H9 (cell line): ENCODE measurements at regions not wholly inside any gene's neighbourhood (a gene's known extent, or its start where the extent isn't known, plus 50 kb on each side); places are given as distances from the start of the nearest gene placed in this dataset.

Experiments
- DNase-seq: peaks from one replicate; pipeline ENCODE4 v3.0.0-alpha.2; 2017
- H2AFZ ChIP-seq: one replicate; pipeline ENCODE4 v1.6.1; 2013; ENCODE audit warnings: mild to moderate bottlenecking, low read length, control low read depth, moderate library complexity
- H2AK5ac ChIP-seq: 2 replicates; pipeline ENCODE4 v1.6.1; 2013; ENCODE audit warnings: low read length, control low read depth, mixed read lengths; ENCODE audit not compliant: insufficient read length
- H2BK120ac ChIP-seq: one replicate; pipeline ENCODE4 v1.6.1; 2013; ENCODE audit warnings: low read depth, mild to moderate bottlenecking, low read length, control low read depth, inconsistent platforms; ENCODE audit not compliant: poor library complexity, severe bottlenecking
- H2BK12ac ChIP-seq: 2 replicates; pipeline ENCODE4 v1.6.1; 2013; ENCODE audit warnings: low read length, control low read depth, mixed read lengths, low read depth; ENCODE audit not compliant: insufficient read length
- H2BK15ac ChIP-seq: 2 replicates; pipeline ENCODE4 v1.6.1; 2013; ENCODE audit warnings: low read depth, low read length, control low read depth
- H2BK20ac ChIP-seq: one replicate; pipeline ENCODE4 v1.6.1; 2013; ENCODE audit warnings: low read depth, mild to moderate bottlenecking, low read length, control low read depth, inconsistent platforms; ENCODE audit not compliant: poor library complexity, severe bottlenecking
- H2BK5ac ChIP-seq: 2 replicates; pipeline ENCODE4 v1.6.1; 2013; ENCODE audit warnings: low read length, control low read depth, mixed read lengths; ENCODE audit not compliant: insufficient read length
- H3K14ac ChIP-seq: 2 replicates; pipeline ENCODE4 v1.6.1; 2013; ENCODE audit warnings: low read length, control low read depth; ENCODE audit not compliant: insufficient read depth
- H3K18ac ChIP-seq: 2 replicates; pipeline ENCODE4 v1.6.1; 2013; ENCODE audit warnings: low read depth, mild to moderate bottlenecking, mixed read lengths, low read length, control low read depth; ENCODE audit not compliant: insufficient read length
- H3K23ac ChIP-seq: 2 replicates; pipeline ENCODE4 v1.6.1; 2013; ENCODE audit warnings: low read length, control low read depth, mixed read lengths, low read depth; ENCODE audit not compliant: insufficient read length
- H3K23me2 ChIP-seq: 2 replicates; pipeline ENCODE4 v1.6.1; 2013; ENCODE audit warnings: low read depth, mild to moderate bottlenecking, mixed read lengths, low read length, control low read depth; ENCODE audit not compliant: insufficient read length, poor library complexity, severe bottlenecking
- H3K27ac ChIP-seq: 2 replicates; pipeline ENCODE4 v1.5.1; 2013; ENCODE audit warnings: low read length, control low read depth, mixed read lengths, low read depth; ENCODE audit not compliant: insufficient read length
- H3K27me3 ChIP-seq: 2 replicates; pipeline ENCODE4 v1.6.1; 2013; ENCODE audit warnings: low read length, control low read depth, inconsistent platforms; ENCODE audit not compliant: insufficient read depth
- H3K4ac ChIP-seq: 2 replicates; pipeline ENCODE4 v1.6.1; 2013; ENCODE audit warnings: low read depth, mild to moderate bottlenecking, control low read depth, inconsistent platforms, low read length, moderate library complexity
- H3K4me1 ChIP-seq: 2 replicates; pipeline ENCODE4 v1.6.1; 2013; ENCODE audit warnings: low read length, control low read depth, inconsistent platforms; ENCODE audit not compliant: insufficient read depth
- H3K4me2 ChIP-seq: 2 replicates; pipeline ENCODE4 v1.6.1; 2013; ENCODE audit warnings: low read length, control low read depth, mixed read lengths; ENCODE audit not compliant: insufficient read length, insufficient read depth
- H3K56ac ChIP-seq: 2 replicates; pipeline ENCODE4 v1.6.1; 2013; ENCODE audit warnings: low read depth, mild to moderate bottlenecking, mixed read lengths, low read length, control low read depth; ENCODE audit not compliant: insufficient read length
- H3K79me1 ChIP-seq: 2 replicates; pipeline ENCODE4 v1.6.1; 2013; ENCODE audit warnings: low read depth, mild to moderate bottlenecking, moderate library complexity, low read length, control low read depth, inconsistent platforms; ENCODE audit not compliant: insufficient read depth, poor library complexity, severe bottlenecking
- H3K79me2 ChIP-seq: 2 replicates; pipeline ENCODE4 v1.6.1; 2013; ENCODE audit warnings: low read length, control low read depth, inconsistent platforms; ENCODE audit not compliant: insufficient read depth
- H3K9ac ChIP-seq: 2 replicates; pipeline ENCODE4 v1.6.1; 2013; ENCODE audit warnings: low read length, control low read depth, mixed read lengths; ENCODE audit not compliant: insufficient read length; ENCODE audit errors: extremely low read depth
- H3K9me3 ChIP-seq: one replicate; pipeline ENCODE4 v1.6.1; 2013; ENCODE audit warnings: low read depth, low read length, inconsistent platforms; ENCODE audit not compliant: control insufficient read depth
- H3T11ph ChIP-seq: one replicate; pipeline ENCODE4 v1.6.1; 2013; ENCODE audit warnings: mild to moderate bottlenecking, low read length, control low read depth, inconsistent platforms
- H4K20me1 ChIP-seq: one replicate; pipeline ENCODE4 v1.6.1; 2013; ENCODE audit not compliant: control insufficient read depth, insufficient read length, insufficient read depth
- H4K5ac ChIP-seq: 2 replicates; pipeline ENCODE4 v1.6.1; 2013; ENCODE audit warnings: low read depth, mild to moderate bottlenecking, mixed read lengths, low read length, control low read depth; ENCODE audit not compliant: insufficient read length
- H4K8ac ChIP-seq: replicated peaks from 2 replicates; pipeline ENCODE4 v1.6.1; 2013; ENCODE audit warnings: low read length, control low read depth, mixed read lengths, low read depth; ENCODE audit not compliant: insufficient read length
- H4K91ac ChIP-seq: 2 replicates; pipeline ENCODE4 v1.6.1; 2013; ENCODE audit warnings: low read depth, mild to moderate bottlenecking, moderate library complexity, mixed read lengths, low read length, control low read depth; ENCODE audit not compliant: insufficient read length
- H3K27ac Mint-ChIP-seq, 3 experiments: 2 replicates in 2 of 3; 3 replicates in 1 of 3; pipeline ENCODE4 v1.8.0; 2020 to 2021; ENCODE audit warnings: mixed read lengths in 3 of 3, mild to moderate bottlenecking in 1 of 3, moderate library complexity in 1 of 3
- H3K27me3 Mint-ChIP-seq: 2 replicates; pipeline ENCODE4 v1.8.0; 2021; ENCODE audit warnings: low read depth, mild to moderate bottlenecking, moderate library complexity, mixed read lengths
- H3K36me3 Mint-ChIP-seq, 3 experiments: 2 replicates in 2 of 3; 3 replicates in 1 of 3; pipeline ENCODE4 v1.8.0; 2020 to 2021; ENCODE audit warnings: low read depth in 3 of 3, mixed read lengths in 3 of 3; ENCODE audit not compliant: insufficient read depth in 1 of 3
- H3K4me1 Mint-ChIP-seq, 2 experiments: 2 replicates each; pipeline ENCODE4 v1.8.0; 2020; ENCODE audit warnings: mixed read lengths in 2 of 2
- H3K4me3 Mint-ChIP-seq, 2 experiments: 2 replicates in 1 of 2; 3 replicates in 1 of 2; pipeline ENCODE4 v1.8.0; 2020 to 2021; ENCODE audit warnings: mild to moderate bottlenecking in 2 of 2, mixed read lengths in 2 of 2, moderate library complexity in 1 of 2
- H3K9me3 Mint-ChIP-seq, 2 experiments: 2 replicates in 1 of 2; 3 replicates in 1 of 2; pipeline ENCODE4 v1.8.0; 2020; ENCODE audit warnings: mild to moderate bottlenecking in 2 of 2, mixed read lengths in 2 of 2, moderate library complexity in 1 of 2
- whole genome bisulfite sequencing: extraction: QIAGEN DNeasy Blood & Tissue Kit; methylation state at CpG from one replicate; pipeline ENCODE4 v1.1.7; 2013; ENCODE audit warnings: missing lambda C conversion rate, low lambda C conversion rate, mixed read lengths; ENCODE audit not compliant: insufficient read length; ENCODE audit errors: extremely low coverage; 5-methylcytosine and 5-hydroxymethylcytosine counted together
- TF ChIP-seq, protein P1 (sequence below): fragments of 200-600 bp; sonication (generic); conservative IDR thresholded peaks from 3 replicates; pipeline ENCODE4 v1.8.0; 2021; ENCODE audit warnings: antibody characterized with exemption, mild to moderate bottlenecking

DNA sequence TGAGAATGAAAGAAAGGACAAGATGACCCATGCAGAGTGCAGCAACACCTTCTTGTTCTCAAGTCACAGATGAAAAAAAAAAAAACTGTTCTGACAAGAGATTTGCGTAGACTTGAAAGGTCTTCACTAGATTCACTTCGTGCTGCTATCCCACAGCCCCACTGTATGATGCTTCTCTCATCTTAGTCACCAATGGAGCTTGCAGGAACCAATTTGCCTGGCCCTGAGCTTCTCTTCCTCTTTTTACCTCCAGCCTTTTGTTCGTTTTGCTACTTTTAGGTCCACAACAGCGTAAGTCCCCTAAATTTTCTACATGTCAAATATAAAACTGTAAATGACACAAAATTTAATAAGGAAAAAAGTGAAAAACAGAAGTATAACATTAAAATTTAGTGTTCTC, 107.9 kb upstream of the NAP1L1 start:
- H3K27ac Mint-ChIP-seq = no peak overlapping the region
- DNase-seq = no peak
- no peak overlapping the region for H3K18ac ChIP-seq

More for the DNA sequence above, 107.9 kb upstream of the NAP1L1 start:
- no peaks in the 10 kb centered on the region; a peak in 1 of 7 replicates for H3K36me3 Mint-ChIP-seq
- peaks cover 9 to 18% of the 10 kb centered on the region in 2 experiments for H3K4me1 Mint-ChIP-seq
- no peak overlapping the region for H3K4me3 Mint-ChIP-seq
- H3K27me3 ChIP-seq = no peaks in the 10 kb centered on the region
- no peak overlapping the region for H3K4ac ChIP-seq
- H3T11ph ChIP-seq = no peak overlapping the region
- H4K91ac ChIP-seq = no peak overlapping the region
- no peak overlapping the region for H2BK120ac ChIP-seq
- H2BK20ac ChIP-seq = no peak overlapping the region
- H3K9ac ChIP-seq = no peak overlapping the region
- no peaks in the 10 kb centered on the region; a peak in 1 of 5 replicates for H3K9me3 Mint-ChIP-seq
- no peaks in the 10 kb centered on the region for H4K20me1 ChIP-seq
- no peak overlapping the region for H2BK15ac ChIP-seq
- H3K4me1 ChIP-seq = no peaks in the 10 kb centered on the region
- no peak overlapping the region for H3K56ac ChIP-seq
- H2AK5ac ChIP-seq = no peak overlapping the region
- no peak overlapping the region for H3K23ac ChIP-seq
- TF ChIP-seq, protein P1, sequence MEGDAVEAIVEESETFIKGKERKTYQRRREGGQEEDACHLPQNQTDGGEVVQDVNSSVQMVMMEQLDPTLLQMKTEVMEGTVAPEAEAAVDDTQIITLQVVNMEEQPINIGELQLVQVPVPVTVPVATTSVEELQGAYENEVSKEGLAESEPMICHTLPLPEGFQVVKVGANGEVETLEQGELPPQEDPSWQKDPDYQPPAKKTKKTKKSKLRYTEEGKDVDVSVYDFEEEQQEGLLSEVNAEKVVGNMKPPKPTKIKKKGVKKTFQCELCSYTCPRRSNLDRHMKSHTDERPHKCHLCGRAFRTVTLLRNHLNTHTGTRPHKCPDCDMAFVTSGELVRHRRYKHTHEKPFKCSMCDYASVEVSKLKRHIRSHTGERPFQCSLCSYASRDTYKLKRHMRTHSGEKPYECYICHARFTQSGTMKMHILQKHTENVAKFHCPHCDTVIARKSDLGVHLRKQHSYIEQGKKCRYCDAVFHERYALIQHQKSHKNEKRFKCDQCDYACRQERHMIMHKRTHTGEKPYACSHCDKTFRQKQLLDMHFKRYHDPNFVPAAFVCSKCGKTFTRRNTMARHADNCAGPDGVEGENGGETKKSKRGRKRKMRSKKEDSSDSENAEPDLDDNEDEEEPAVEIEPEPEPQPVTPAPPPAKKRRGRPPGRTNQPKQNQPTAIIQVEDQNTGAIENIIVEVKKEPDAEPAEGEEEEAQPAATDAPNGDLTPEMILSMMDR = no peak
- no peak overlapping the region for H3K4me2 ChIP-seq
- no CpG with 5 or more reads among the region's 4 CpGs for WGBS
- H3K23me2 ChIP-seq = no peaks in the 10 kb centered on the region
- H2AFZ ChIP-seq = no peak overlapping the region
- H3K9me3 ChIP-seq = no peaks in the 10 kb centered on the region
- no peak overlapping the region for H3K27ac ChIP-seq
- H3K79me1 ChIP-seq = no peaks in the 10 kb centered on the region
- no peaks in the 10 kb centered on the region; the same call in 1 of the 2 replicates for H3K27me3 Mint-ChIP-seq
- H3K14ac ChIP-seq = no peak overlapping the region
- no peak overlapping the region for H4K5ac ChIP-seq
- H2BK12ac ChIP-seq = no peak overlapping the region
- H4K8ac ChIP-seq = no peak overlapping the region
- H2BK5ac ChIP-seq = no peak overlapping the region
- no peaks in the 10 kb centered on the region for H3K79me2 ChIP-seq
